OCI-LY1 (cell line): ENCODE measurements at regions not wholly inside any gene's neighbourhood (a gene's known extent, or its start where the extent isn't known, plus 50 kb on each side); places are given as distances from the start of the nearest gene placed in this dataset.

Experiments used
- CTCF ChIP-seq: fragments of 200-600 bp; sonication (generic), shearing (Covaris generic); IDR thresholded peaks from 2 replicates; pipeline ENCODE4 v1.5.1; 2017; ENCODE audit warnings: mild to moderate bottlenecking, antibody characterized with exemption, low read length, moderate library complexity, mixed read lengths
- EZH2 ChIP-seq: fragments of 200-600 bp; sonication (generic), shearing (Covaris generic); IDR thresholded peaks from 2 replicates; pipeline ENCODE4 v1.8.0; 2017; ENCODE audit warnings: borderline replicate concordance, mixed run types, mild to moderate bottlenecking, antibody characterized with exemption, low read length, moderate library complexity, mixed read lengths

GRCh38 chr2:173720306-173720705 lies 244.9 kb downstream of the SP3 start:
- no peak for TF ChIP-seq CTCF
- no peak for TF ChIP-seq EZH2
